Natural killer cell (primary cell): ENCODE measurements at regions not wholly inside any gene's neighbourhood (a gene's known extent, or its start where the extent isn't known, plus 50 kb on each side); places are given as distances from the start of the nearest gene placed in this dataset.

ENCODE experiments used
- ATAC-seq, 3 donors: fragments of 150-1000 bp in 2 of 3; fragments of 200-7000 bp in 1 of 3; cut with Tn5 transposase; 1 replicate in 1 of 3; 2 replicates in 2 of 3; pipeline ENCODE4 v1.10.0; 2021; ENCODE audit warnings: mild to moderate bottlenecking in 2 of 3, moderate library complexity in 2 of 3
- DNase-seq, 2 donors: peaks; one replicate each; pipeline versions ENCODE4 v3.0.0 to v3.0.0-alpha.2; 2013 to 2021; ENCODE audit warnings: mixed read lengths in 1 of 2
- H3K27ac ChIP-seq: one replicate; pipeline ENCODE4 v1.5.1; 2013; ENCODE audit warnings: mild to moderate bottlenecking, low read length
- H3K27me3 ChIP-seq: one replicate; pipeline ENCODE4 v1.6.1; 2013; ENCODE audit warnings: low read length; ENCODE audit not compliant: control insufficient read depth, insufficient read depth
- H3K36me3 ChIP-seq: one replicate; pipeline ENCODE4 v1.6.1; 2013; ENCODE audit warnings: low read length; ENCODE audit not compliant: control insufficient read depth, insufficient read depth
- H3K4me1 ChIP-seq: one replicate; pipeline ENCODE4 v1.6.1; 2013; ENCODE audit warnings: low read length; ENCODE audit not compliant: control insufficient read depth, insufficient read depth
- H3K4me3 ChIP-seq: one replicate; pipeline ENCODE4 v1.5.1; 2013; ENCODE audit warnings: low read length
- H3K9me3 ChIP-seq: one replicate; pipeline ENCODE4 v1.6.1; 2013; ENCODE audit warnings: low read length; ENCODE audit not compliant: control insufficient read depth, insufficient read depth
- H3K27ac Mint-ChIP-seq, 2 donors: one replicate each; pipeline ENCODE4 v1.8.0; 2022; ENCODE audit warnings: mild to moderate bottlenecking in 2 of 2, mixed read lengths in 2 of 2, moderate library complexity in 1 of 2
- H3K27me3 Mint-ChIP-seq, 2 donors: one replicate each; pipeline ENCODE4 v1.8.0; 2022; ENCODE audit warnings: low read depth in 2 of 2, mixed read lengths in 2 of 2
- H3K36me3 Mint-ChIP-seq: one replicate; pipeline ENCODE4 v1.8.0; 2022; ENCODE audit warnings: mixed read lengths
- H3K4me1 Mint-ChIP-seq, 2 donors: one replicate each; pipeline ENCODE4 v1.8.0; 2022; ENCODE audit warnings: mixed read lengths in 2 of 2
- H3K4me3 Mint-ChIP-seq: one replicate; pipeline ENCODE4 v1.8.0; 2022; ENCODE audit warnings: mild to moderate bottlenecking, moderate library complexity, mixed read lengths
- H3K9me3 Mint-ChIP-seq, 2 donors: one replicate each; pipeline ENCODE4 v1.8.0; 2022; ENCODE audit warnings: mixed read lengths in 2 of 2
- CTCF ChIP-seq: fragments of 200-600 bp; IDR thresholded peaks from one replicate; pipeline ENCODE4 v1.8.0; 2022; ENCODE audit warnings: antibody characterized with exemption
- WGBS: methylation state at CpG from one replicate; pipeline ENCODE4 v1.1.7; 2013; ENCODE audit warnings: missing lambda C conversion rate; ENCODE audit not compliant: insufficient coverage; 5-methylcytosine and 5-hydroxymethylcytosine counted together
- intact Hi-C: fragments of 100-400 bp; cut with micrococcal nuclease; formaldehyde crosslinking; loops from one replicate; pipeline ENCODE4 v1.14.2; 2022

GRCh38 chr20:48342822-48343513, 484.8 kb downstream of the PREX1 start:
- intact Hi-C loops = no loop called here
- no peaks in the 10 kb centered on the region for H3K9me3 ChIP-seq
- ATAC-seq (no peak), DNase-seq (no peak)
- no peak for TF ChIP-seq CTCF
- peaks cover 0 to 8% of the 10 kb centered on the region in 2 donors for H3K4me1 Mint-ChIP-seq
- H3K36me3 Mint-ChIP-seq = no peaks in the 10 kb centered on the region
- no peaks in the 10 kb centered on the region for H3K9me3 Mint-ChIP-seq
- no peak overlapping the region for H3K4me3 Mint-ChIP-seq
- H3K4me1 ChIP-seq = peaks cover 9% of the 10 kb centered on the region
- no peak overlapping the region for H3K27ac ChIP-seq
- no peak overlapping the region for H3K27ac Mint-ChIP-seq
- no peaks in the 10 kb centered on the region for H3K27me3 ChIP-seq
- WGBS = 84% methylated on average over 28 of the region's 28 CpGs
- H3K4me3 ChIP-seq = no peak overlapping the region
- peaks cover 12 to 48% of the 10 kb centered on the region in 2 donors for H3K27me3 Mint-ChIP-seq
- no peaks in the 10 kb centered on the region for H3K36me3 ChIP-seq

GRCh38 chr20:48340883-48341281, 486.9 kb downstream of the PREX1 start:
- H3K27me3 Mint-ChIP-seq = peaks cover 16 to 52% of the 10 kb centered on the region in 2 donors
- no peaks in the 10 kb centered on the region for H3K27me3 ChIP-seq
- no peak overlapping the region for H3K27ac ChIP-seq
- no peaks in the 10 kb centered on the region for H3K36me3 Mint-ChIP-seq
- TF ChIP-seq CTCF = no peak
- no peaks in the 10 kb centered on the region for H3K9me3 Mint-ChIP-seq
- no peak overlapping the region for H3K27ac Mint-ChIP-seq
- peaks cover 0 to 8% of the 10 kb centered on the region in 2 donors for H3K4me1 Mint-ChIP-seq
- DNase-seq (no peak), ATAC-seq (no peak)
- no peak overlapping the region for H3K4me3 ChIP-seq
- intact Hi-C loops = no loop called here
- H3K4me1 ChIP-seq = peaks cover 9% of the 10 kb centered on the region
- H3K9me3 ChIP-seq = no peaks in the 10 kb centered on the region
- H3K4me3 Mint-ChIP-seq = no peak overlapping the region
- WGBS = 88% methylated on average over 3 of the region's 6 CpGs
- H3K36me3 ChIP-seq = no peaks in the 10 kb centered on the region

GRCh38 chr20:48339986-48340882, 487.6 kb downstream of the PREX1 start:
- Mint-ChIP-seq H3K27ac (no peak overlapping the region), H3K27me3 (peaks cover 16 to 51% of the 10 kb centered on the region in 2 donors), H3K4me1 (peaks cover 0 to 8% of the 10 kb centered on the region in 2 donors), H3K9me3 (no peaks in the 10 kb centered on the region), H3K36me3 (no peaks in the 10 kb centered on the region), H3K4me3 (no peak overlapping the region)
- no peak overlapping the region for H3K27ac ChIP-seq
- intact Hi-C loops = loop anchor here (10.0 kb wide), 1 partner anchor 615 kb away; no protein-coding TSS in a partner anchor
- 57% methylated on average over 17 of the region's 17 CpGs for WGBS
- H3K4me3 ChIP-seq = no peak overlapping the region
- peaks cover 9% of the 10 kb centered on the region for H3K4me1 ChIP-seq
- no peak for ATAC-seq
- no peak for TF ChIP-seq CTCF
- no peaks in the 10 kb centered on the region for H3K27me3 ChIP-seq
- no peak for DNase-seq
- H3K36me3 ChIP-seq = no peaks in the 10 kb centered on the region
- no peaks in the 10 kb centered on the region for H3K9me3 ChIP-seq
